GM12878 (cell line): ENCODE measurements at regions not wholly inside any gene's neighbourhood (a gene's known extent, or its start where the extent isn't known, plus 50 kb on each side); places are given as distances from the start of the nearest gene placed in this dataset.
A peak's percentile ranks its signal among the peaks of the same experiment; 100 is the strongest.

Source experiments
- ATAC-seq: fragments of 200-7000 bp; cut with Tn5 transposase; 3 replicates; pipeline ENCODE4 v1.9.1; 2020; ENCODE audit warnings: mild to moderate bottlenecking, moderate library complexity
- BruUV-seq: library from RNA; stranded (reverse); fragments of 400-500 nt; replicated peaks from 2 replicates; lab custom pipeline; 2021; lab: Mats Ljungman, UMichigan
- CTCF ChIA-PET: fragments of 300-600 bp; sonication (Branson Sonifier 250); formaldehyde crosslinking; extraction: SDS; loops from one replicate; lab custom pipeline; 2021; ENCODE audit warnings: inconsistent platforms; lab: Yijun Ruan, JAX
- POLR2A ChIA-PET: fragments of 350-600 bp; formaldehyde crosslinking; extraction: SDS; loops from one replicate; lab custom pipeline; 2021; ENCODE audit warnings: inconsistent platforms; lab: Charles Lee
- RAD21 ChIA-PET: fragments of 300-600 bp; sonication (Branson Sonifier 250); formaldehyde crosslinking; loops from one replicate; lab custom pipeline; 2023; ENCODE audit warnings: antibody characterized with exemption; ENCODE audit not compliant: unreplicated experiment; lab: Charles Lee
- SMC1A ChIA-PET: fragments of 300-600 bp; sonication (Branson Sonifier 250); formaldehyde crosslinking; loops from one replicate; lab custom pipeline; 2023; ENCODE audit not compliant: unreplicated experiment, uncharacterized antibody; lab: Charles Lee
- DNase-seq: peaks from one replicate; pipeline ENCODE4 v3.0.0-alpha.2; 2011; ENCODE audit warnings: low read depth, low spot score
- FAIRE-seq: peaks from 3 replicates; lab custom pipeline; 2011; peaks lifted over from hg19 to GRCh38; lab: Jason Lieb, UNC
- H2AFZ ChIP-seq: 2 replicates; pipeline ENCODE4 v1.6.0; 2011; ENCODE audit warnings: low read depth, low read length, control low read depth; ENCODE audit not compliant: control insufficient read depth
- H3K27ac ChIP-seq: 2 replicates; pipeline ENCODE4 v1.5.1; 2011; ENCODE audit warnings: control low read depth; ENCODE audit not compliant: control insufficient read depth, insufficient read depth
- H3K27me3 ChIP-seq, 2 experiments: replicated peaks in 1 of 2; 2 replicates each; pipeline versions ENCODE4 v1.6.0 to v1.6.1; 2011; ENCODE audit warnings: low read length in 1 of 2; ENCODE audit not compliant: control insufficient read depth in 2 of 2, insufficient read depth in 2 of 2
- H3K36me3 ChIP-seq, 2 experiments: 2 replicates each; pipeline ENCODE4 v1.5.1; 2011; ENCODE audit warnings: low read length in 1 of 2; ENCODE audit not compliant: control insufficient read depth in 2 of 2, insufficient read depth in 2 of 2
- H3K4me1 ChIP-seq: 2 replicates; pipeline ENCODE4 v1.6.1; 2011; ENCODE audit warnings: mild to moderate bottlenecking, low read length, moderate library complexity, mixed read lengths; ENCODE audit not compliant: control insufficient read depth, insufficient read depth
- H3K4me2 ChIP-seq: 2 replicates; pipeline ENCODE4 v1.6.0; 2011; ENCODE audit warnings: control low read depth; ENCODE audit not compliant: control insufficient read depth, insufficient read depth
- H3K4me3 ChIP-seq: fragments of 200-600 bp; sonication (generic); 2 replicates; pipeline ENCODE4 v1.5.1; 2016
- H3K79me2 ChIP-seq: 2 replicates; pipeline ENCODE4 v1.6.0; 2011; ENCODE audit warnings: low read length; ENCODE audit not compliant: control insufficient read depth, insufficient read depth
- H3K9ac ChIP-seq: 2 replicates; pipeline ENCODE4 v1.8.0; 2011; ENCODE audit warnings: low read length, control low read depth, mixed read lengths; ENCODE audit not compliant: control insufficient read depth, insufficient read depth
- H3K9me3 ChIP-seq: replicated peaks from 3 replicates; pipeline ENCODE4 v1.5.1; 2011; ENCODE audit warnings: mild to moderate bottlenecking, low read length; ENCODE audit not compliant: control insufficient read depth, insufficient read depth
- H4K20me1 ChIP-seq: 2 replicates; pipeline ENCODE4 v1.6.0; 2011; ENCODE audit not compliant: control insufficient read depth, insufficient read depth
- IKZF2 ChIP-seq, 2 experiments: fragments of 450-650 bp; IDR thresholded peaks; 2 replicates each; pipeline ENCODE4 v1.6.1; 2017; ENCODE audit warnings: mild to moderate bottlenecking in 2 of 2, moderate library complexity in 2 of 2
- WGBS: methylation state at CpG from one replicate; pipeline ENCODE4 v1.1.6; 2016; ENCODE audit warnings: low lambda C conversion rate; ENCODE audit not compliant: insufficient replicate concordance, insufficient coverage; ENCODE audit errors: missing lambda C conversion rate; 5-methylcytosine and 5-hydroxymethylcytosine counted together
- in situ Hi-C: fragments of 300-500 bp; cut with MboI; formaldehyde crosslinking; loops from 9 replicates; pipeline ENCODE4 v1.14.3; 2018; ENCODE audit warnings: mixed read lengths
- intact Hi-C: fragments of 100-400 bp; cut with micrococcal nuclease; formaldehyde crosslinking; loops from one replicate; pipeline ENCODE4 v1.14.2; 2022; ENCODE audit not compliant: unreplicated experiment
- TF ChIP-seq, protein P1 (sequence below), 3 experiments: IDR thresholded peaks in 2 of 3; conservative IDR thresholded peaks in 1 of 3; 2 replicates each; pipeline ENCODE4 v1.5.1; 2011; ENCODE audit warnings: low read depth in 3 of 3, low read length in 3 of 3, mild to moderate bottlenecking in 3 of 3, control low read depth in 2 of 3, moderate library complexity in 2 of 3, inconsistent platforms in 1 of 3, mixed read lengths in 1 of 3; ENCODE audit not compliant: control insufficient read depth in 2 of 3, insufficient read depth in 1 of 3; ENCODE audit errors: extremely low read depth in 1 of 3
- TF ChIP-seq, protein P2 (sequence below): fragments of 450-650 bp; formaldehyde crosslinking; IDR thresholded peaks from 2 replicates; pipeline ENCODE4 v1.4.0; 2020; ENCODE audit warnings: mild to moderate bottlenecking, moderate library complexity
- TF ChIP-seq, protein P3 (sequence below): fragments of 450-650 bp; IDR thresholded peaks from 2 replicates; pipeline ENCODE4 v1.6.1; 2017; ENCODE audit warnings: borderline replicate concordance

GRCh38 chr6:119979862-119980261 lies 630.3 kb upstream of the MAN1A1 start:
- RAD21 ChIA-PET = interaction anchor here (1.0 to 3.6 kb wide), 3 partner anchors 629 to 831 kb away, joined by 3 to 18 read pairs (median 3); no protein-coding TSS in a partner anchor
- no peaks in the 10 kb centered on the region for H4K20me1 ChIP-seq
- CTCF ChIA-PET = interaction anchor here (1.0 to 5.4 kb wide), 13 partner anchors 11 to 847 kb away, joined by 3 to 50 read pairs (median 4); no protein-coding TSS in a partner anchor
- SMC1A ChIA-PET = interaction anchor here (1.6 to 1.8 kb wide), 2 partner anchors 241 to 629 kb away, joined by 4 to 6 read pairs; no protein-coding TSS in a partner anchor
- H3K27ac ChIP-seq = no peak overlapping the region
- no peaks in the 10 kb centered on the region for H3K9me3 ChIP-seq
- intact Hi-C loops (loop anchor here (2.0 to 5.0 kb wide), 2 partner anchors 628 to 831 kb away; no protein-coding TSS in a partner anchor), in situ Hi-C loops (loop anchor here (10.0 kb wide), 2 partner anchors 635 to 825 kb away; partner anchors contain the start of gene MAN1A1)
- no peak for FAIRE-seq
- no peak for DNase-seq
- no peaks in the 10 kb centered on the region for H3K36me3 ChIP-seq
- no peak overlapping the region for H2AFZ ChIP-seq
- no peak overlapping the region for H3K4me2 ChIP-seq
- WGBS = 0% methylated on average over 1 of the region's 1 CpG
- no peaks in the 10 kb centered on the region for H3K27me3 ChIP-seq
- no peaks in the 10 kb centered on the region for H3K4me1 ChIP-seq
- no peak overlapping the region for H3K4me3 ChIP-seq
- POLR2A ChIA-PET = no interaction called here
- TF ChIP-seq, protein P1, sequence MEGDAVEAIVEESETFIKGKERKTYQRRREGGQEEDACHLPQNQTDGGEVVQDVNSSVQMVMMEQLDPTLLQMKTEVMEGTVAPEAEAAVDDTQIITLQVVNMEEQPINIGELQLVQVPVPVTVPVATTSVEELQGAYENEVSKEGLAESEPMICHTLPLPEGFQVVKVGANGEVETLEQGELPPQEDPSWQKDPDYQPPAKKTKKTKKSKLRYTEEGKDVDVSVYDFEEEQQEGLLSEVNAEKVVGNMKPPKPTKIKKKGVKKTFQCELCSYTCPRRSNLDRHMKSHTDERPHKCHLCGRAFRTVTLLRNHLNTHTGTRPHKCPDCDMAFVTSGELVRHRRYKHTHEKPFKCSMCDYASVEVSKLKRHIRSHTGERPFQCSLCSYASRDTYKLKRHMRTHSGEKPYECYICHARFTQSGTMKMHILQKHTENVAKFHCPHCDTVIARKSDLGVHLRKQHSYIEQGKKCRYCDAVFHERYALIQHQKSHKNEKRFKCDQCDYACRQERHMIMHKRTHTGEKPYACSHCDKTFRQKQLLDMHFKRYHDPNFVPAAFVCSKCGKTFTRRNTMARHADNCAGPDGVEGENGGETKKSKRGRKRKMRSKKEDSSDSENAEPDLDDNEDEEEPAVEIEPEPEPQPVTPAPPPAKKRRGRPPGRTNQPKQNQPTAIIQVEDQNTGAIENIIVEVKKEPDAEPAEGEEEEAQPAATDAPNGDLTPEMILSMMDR (IDR thresholded peaks at IDR 0.05 in 2 of 3, conservative IDR thresholded peaks at IDR 0.05 in 1 of 3; ENCODE audit: control insufficient read depth in 2 of 3, extremely low read depth in 1 of 3, insufficient read depth in 1 of 3, low read depth in 3 of 3, low read length in 3 of 3) = peak; percentile 29 to 37 (median 36); a peak in 4 of 6 replicates
- TF ChIP-seq, protein P2, sequence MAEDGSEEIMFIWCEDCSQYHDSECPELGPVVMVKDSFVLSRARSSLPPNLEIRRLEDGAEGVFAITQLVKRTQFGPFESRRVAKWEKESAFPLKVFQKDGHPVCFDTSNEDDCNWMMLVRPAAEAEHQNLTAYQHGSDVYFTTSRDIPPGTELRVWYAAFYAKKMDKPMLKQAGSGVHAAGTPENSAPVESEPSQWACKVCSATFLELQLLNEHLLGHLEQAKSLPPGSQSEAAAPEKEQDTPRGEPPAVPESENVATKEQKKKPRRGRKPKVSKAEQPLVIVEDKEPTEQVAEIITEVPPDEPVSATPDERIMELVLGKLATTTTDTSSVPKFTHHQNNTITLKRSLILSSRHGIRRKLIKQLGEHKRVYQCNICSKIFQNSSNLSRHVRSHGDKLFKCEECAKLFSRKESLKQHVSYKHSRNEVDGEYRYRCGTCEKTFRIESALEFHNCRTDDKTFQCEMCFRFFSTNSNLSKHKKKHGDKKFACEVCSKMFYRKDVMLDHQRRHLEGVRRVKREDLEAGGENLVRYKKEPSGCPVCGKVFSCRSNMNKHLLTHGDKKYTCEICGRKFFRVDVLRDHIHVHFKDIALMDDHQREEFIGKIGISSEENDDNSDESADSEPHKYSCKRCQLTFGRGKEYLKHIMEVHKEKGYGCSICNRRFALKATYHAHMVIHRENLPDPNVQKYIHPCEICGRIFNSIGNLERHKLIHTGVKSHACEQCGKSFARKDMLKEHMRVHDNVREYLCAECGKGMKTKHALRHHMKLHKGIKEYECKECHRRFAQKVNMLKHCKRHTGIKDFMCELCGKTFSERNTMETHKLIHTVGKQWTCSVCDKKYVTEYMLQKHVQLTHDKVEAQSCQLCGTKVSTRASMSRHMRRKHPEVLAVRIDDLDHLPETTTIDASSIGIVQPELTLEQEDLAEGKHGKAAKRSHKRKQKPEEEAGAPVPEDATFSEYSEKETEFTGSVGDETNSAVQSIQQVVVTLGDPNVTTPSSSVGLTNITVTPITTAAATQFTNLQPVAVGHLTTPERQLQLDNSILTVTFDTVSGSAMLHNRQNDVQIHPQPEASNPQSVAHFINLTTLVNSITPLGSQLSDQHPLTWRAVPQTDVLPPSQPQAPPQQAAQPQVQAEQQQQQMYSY (CRISPR knock-in tag) = no peak
- TF ChIP-seq IKZF2 (IDR thresholded peaks at IDR 0.05) = no peak
- TF ChIP-seq, protein P3, sequence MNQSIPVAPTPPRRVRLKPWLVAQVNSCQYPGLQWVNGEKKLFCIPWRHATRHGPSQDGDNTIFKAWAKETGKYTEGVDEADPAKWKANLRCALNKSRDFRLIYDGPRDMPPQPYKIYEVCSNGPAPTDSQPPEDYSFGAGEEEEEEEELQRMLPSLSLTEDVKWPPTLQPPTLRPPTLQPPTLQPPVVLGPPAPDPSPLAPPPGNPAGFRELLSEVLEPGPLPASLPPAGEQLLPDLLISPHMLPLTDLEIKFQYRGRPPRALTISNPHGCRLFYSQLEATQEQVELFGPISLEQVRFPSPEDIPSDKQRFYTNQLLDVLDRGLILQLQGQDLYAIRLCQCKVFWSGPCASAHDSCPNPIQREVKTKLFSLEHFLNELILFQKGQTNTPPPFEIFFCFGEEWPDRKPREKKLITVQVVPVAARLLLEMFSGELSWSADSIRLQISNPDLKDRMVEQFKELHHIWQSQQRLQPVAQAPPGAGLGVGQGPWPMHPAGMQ = no peak
- TF ChIP-seq, all 136 proteins: peak for 1
- Histone ChIP-seq H3K79me2 (no peaks in the 10 kb centered on the region), H3K9ac (no peak overlapping the region)
- no TSS peak for BruUV-seq
- ATAC-seq = no peak
